Stimulated activated CD4-positive, alpha-beta T cell treated with anti-CD3 and anti-CD28 coated beads, Interleukin-15, amount 100 ng/mL, for 48 hours (primary cell): ENCODE measurements at regions not wholly inside any gene's neighbourhood (a gene's known extent, or its start where the extent isn't known, plus 50 kb on each side); places are given as distances from the start of the nearest gene placed in this dataset.
"Not testable (repeated sequence)": the region's sequence is repeated elsewhere in the genome, so short reads cannot be mapped to it uniquely, and the experiment has no call there.

ENCODE experiments used
- DNase-seq, 2 donors: peaks; one replicate each; pipeline ENCODE4 v3.0.0-alpha.2; 2020; ENCODE audit warnings: low read depth in 2 of 2

DNA sequence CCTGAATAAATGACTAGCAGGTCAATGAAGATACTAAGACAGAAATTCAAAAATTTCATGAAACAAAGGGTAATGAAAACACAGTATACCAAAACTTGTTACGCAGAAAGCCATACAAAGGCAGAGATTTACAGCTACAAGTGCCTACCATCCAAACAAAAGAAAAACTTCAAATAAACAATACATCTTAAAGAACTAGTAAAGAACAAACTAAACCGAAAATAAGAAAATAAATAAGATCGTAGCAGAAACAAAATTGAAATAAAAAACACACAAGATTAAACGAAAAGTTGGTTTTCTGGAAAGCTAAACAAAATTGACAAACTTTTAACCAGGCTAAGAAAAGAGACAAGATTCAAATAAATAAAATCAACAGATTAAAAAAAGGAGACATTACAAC, 51.5 kb downstream of the VPREB1 start:
- not testable (repeated sequence) for DNase-seq

DNA sequence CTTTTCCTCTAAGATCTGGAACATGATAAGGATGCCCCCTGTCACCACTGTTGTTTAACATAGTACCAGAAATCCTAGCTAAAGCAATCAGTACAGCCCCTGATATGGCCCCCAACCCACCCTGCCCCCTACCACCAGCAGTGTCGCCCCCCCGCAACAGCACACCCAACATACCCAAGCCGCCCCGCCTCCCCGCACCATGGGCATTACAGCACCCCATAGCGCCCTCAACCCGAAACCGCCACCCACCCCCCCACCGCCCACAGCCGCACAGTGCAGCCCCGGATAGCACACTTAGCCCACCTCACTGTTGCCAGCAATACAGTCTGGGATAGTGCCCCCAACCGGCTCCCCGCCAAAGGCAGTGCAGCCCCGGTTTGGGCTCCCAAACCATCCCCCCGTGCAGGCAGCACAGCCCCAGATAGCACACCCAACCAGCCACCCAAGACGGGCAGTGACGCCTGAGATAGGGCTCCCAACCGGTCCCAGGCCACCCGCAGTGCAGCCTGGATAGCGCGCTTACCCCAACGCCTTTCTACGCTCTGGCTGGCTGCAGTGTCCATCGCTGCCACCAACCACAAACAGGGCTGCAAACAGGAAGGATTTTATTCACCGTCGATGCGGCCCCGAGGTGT, 52.7 kb downstream of the VPREB1 start:
- not testable (repeated sequence) for DNase-seq

DNA sequence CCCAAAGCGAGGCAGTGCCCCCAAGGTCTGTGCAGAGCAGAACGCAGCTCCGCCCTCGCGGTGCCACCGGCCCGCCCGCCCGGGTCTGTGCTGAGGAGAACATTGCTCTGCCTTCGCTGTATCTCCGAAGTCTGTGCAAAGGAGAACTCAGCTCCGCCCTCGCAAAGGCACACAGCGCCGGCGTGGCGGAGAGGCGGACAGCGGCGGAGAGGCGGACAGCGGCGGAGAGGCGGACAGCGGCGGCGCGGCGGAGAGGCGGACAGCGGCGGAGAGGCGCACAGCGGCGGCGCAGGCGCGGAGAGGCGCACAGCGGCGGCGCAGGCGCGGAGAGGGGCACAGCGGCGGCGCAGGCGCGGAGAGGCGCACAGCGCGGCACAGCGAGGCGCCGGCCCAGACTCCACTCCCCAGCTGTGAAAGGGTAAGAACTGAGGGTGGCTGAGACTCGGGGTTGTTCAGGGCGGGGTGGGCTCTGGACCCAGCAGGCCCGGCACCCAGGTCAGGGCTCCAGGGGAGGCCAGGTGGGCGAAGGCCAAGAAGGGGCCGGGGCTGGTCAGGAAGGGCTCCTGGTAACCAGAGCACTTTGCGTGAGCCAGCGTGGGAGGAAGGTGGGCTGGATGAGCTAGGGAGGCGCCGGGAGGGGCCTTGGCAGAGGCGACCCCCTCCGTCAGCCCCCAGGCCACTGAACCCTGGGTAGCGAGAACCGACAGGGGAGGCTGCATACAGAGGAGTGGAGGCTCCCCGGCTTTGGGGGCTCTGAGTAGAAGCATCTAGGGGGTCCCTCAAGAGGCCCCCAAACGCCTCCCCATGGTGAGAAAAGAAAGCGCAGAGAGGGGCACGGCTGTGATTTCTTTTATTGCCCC, 53.4 kb downstream of the VPREB1 start:
- peak; percentile 36 to 48 for DNase-seq

DNA sequence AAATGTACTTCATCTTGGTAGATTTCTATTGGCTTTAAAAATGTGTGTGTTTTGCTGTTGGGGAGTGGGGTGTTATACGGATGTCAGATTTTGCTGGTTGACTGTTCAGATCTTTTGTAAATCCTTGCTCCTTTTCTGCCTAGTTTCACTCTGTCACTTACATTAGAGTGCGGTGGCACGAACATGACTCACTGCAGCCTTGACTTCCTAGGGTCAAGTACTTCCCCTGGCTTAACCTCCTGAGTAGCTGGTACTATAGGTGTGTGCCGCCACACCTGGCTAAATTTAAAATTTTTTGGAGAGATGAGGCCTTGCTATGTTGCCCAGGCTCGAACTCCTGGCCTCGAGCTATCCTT, 54.0 kb downstream of the VPREB1 start:
- peak in 1 of 2 donors; percentile 10 for DNase-seq

DNA sequence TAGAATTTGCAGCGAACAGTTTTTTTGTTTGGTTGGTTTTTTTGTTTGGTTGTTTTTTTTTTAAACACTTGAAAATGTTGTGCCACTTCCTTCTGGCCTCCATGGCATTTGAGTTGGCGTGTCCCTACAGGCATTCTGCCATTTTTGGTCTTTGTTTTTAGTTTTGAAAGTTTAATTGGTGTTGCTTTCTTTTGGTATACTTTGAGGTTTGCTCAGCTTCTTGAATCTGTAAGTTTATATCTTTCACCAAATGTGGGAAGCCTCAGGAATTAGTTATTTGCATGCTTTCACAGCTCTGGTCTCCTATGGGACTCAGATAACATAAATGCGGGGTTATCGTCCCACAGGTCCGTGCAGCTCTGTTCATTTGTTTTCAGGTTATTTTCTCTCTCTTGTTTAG, 55.9 kb downstream of the VPREB1 start:
- not testable (repeated sequence) for DNase-seq

DNA sequence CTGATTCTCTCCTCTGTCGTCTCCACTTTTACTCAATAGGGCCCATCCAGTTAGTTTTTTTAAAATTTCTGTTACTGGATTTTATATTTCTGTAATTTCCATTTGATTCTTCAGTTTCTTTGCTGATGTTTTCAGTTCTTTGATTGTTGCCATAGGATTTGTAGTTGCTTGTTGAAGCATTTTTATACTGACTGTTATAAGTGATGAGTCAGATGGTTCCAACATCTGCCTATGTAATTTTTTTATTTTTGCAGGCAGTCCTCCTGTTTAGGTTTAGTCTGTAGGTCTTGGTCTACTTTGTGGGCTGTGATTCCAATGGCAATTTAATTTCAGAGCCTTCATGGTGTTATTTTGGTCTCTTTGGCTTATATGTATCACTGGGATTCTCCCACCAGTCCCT, 56.4 kb downstream of the VPREB1 start:
- not testable (repeated sequence) for DNase-seq

DNA sequence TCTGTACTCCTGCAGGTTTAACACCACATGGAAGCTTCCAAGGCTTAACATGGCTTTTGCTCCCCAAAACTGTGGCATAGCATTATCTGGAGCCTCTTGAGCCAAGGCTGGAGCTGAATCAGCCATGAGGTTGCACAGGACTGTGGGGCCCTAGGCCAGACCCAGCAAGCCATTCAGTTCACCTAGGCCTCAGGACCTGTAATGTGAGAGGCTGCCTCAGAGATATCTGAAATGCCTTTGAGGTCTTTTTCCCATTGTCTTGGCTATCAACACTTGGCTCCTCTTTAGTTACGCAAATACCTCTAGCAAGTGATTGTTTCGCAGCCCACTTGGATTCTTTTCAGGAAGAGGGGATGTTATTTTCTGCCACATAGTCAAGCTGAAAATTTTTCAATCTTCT, 72.0 kb downstream of the VPREB1 start:
- DNase-seq: no peak

DNA sequence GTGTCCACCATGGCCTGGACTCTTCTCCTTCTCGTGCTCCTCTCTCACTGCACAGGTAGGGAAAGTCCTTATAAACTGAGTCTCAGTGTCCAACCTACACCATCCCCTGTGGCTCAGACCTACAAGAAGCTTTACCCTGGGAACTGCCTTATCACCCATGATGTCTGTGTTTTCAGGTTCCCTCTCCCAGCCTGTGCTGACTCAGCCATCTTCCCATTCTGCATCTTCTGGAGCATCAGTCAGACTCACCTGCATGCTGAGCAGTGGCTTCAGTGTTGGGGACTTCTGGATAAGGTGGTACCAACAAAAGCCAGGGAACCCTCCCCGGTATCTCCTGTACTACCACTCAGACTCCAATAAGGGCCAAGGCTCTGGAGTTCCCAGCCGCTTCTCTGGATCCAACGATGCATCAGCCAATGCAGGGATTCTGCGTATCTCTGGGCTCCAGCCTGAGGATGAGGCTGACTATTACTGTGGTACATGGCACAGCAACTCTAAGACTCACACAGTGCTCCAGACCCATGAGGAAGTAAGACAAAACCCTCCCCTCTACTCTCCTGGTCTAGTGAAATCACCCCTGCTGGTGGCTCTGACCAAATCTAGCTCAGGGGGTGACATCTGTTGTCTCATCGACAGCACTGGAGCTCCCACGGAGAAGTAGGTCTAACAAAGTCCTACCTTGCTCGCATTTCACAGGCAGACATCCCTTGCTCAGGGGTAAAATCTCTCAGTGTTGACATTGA, 74.3 kb downstream of the VPREB1 start:
- DNase-seq: no peak

DNA sequence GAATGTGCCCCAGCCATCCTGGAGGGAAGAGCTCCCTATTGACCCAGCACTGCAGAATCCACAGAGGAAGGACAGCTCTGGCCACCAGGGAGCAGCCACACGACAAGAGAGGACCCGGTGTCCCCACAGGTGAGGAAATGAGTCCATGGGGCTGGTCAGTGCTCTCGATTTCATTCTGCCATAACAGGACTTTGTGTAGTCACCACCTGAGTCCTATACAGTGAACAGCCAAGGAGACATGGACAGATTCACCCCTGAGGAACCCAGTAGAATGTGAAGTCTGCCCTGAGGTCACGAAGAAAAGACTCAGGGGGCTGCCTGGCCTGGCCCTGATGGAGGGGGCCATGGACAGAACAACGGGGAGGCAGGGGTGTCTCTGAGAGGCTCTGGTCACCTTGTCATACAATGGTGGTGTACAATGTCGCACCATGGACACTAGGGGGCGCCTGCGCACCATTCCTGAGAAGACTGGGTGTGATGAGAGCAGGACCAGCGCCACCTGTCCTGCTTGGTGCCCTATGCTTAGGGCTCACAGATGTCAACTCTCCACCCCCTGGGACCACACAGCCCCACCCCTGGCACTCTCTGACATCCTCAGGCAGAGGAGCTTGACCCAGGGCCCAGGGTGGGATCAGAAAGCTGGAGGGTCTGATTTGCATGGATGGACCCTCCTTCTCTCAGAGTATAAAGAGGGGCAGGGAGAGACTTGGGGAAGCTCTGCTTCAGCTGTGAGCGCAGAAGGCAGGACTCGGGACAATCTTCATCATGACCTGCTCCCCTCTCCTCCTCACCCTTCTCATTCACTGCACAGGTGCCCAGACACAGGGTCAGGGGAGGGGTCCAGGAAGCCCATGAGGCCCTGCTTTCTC, 77.4 kb downstream of the VPREB1 start:
- DNase-seq: peak; percentile 49 to 68

DNA sequence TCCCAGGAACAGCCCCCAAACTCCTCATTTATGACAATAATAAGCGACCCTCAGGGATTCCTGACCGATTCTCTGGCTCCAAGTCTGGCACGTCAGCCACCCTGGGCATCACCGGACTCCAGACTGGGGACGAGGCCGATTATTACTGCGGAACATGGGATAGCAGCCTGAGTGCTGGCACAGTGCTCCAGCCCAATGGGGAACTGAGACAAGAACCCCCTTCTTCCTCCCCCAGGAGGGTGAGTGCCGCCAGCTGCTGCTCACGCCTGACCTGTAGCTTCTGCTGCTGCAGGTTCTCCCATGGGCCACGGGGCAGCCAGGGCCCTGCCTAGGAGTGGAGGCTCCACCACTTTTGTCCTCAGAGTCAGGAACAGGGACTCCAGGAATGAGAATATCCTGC, 78.2 kb downstream of the VPREB1 start:
- no peak for DNase-seq

DNA sequence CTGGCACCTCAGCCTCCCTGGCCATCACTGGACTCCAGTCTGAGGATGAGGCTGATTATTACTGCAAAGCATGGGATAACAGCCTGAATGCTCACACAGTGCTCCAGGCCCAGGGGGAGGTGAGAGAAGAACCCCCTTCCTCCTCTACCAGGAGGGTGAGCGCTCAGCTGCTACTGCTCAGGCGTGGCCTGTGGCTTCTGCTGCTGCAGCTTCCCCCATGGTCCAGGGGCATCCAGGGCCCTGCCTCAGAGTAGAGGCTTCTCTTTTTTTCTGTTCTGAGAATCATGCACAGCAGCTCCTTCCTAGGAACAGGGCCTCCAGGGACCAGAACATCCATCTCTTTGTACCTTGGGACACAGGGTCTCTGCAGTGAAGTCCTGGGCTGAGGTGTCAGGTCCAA, 83.1 kb downstream of the VPREB1 start:
- no peak for DNase-seq

DNA sequence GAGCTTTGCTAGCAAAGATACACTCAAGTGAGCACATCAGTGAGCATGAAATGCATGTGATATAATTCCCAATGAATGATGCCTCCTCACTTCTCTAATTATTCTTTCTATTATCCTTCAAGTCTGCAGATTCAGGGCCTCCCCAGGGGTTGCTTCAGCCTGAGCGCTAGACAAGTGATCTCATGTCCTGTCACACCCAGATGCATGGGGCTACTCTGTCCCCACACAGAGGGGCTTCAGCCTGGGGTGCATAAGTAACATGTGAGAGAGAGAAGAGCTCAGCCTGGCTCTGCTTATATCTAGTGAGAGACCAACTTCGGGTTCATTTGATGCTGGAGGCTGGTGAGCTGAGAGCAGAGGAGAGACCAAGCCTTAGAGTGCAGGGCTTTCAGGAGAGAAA, 85.2 kb downstream of the VPREB1 start:
- DNase-seq: no peak

DNA sequence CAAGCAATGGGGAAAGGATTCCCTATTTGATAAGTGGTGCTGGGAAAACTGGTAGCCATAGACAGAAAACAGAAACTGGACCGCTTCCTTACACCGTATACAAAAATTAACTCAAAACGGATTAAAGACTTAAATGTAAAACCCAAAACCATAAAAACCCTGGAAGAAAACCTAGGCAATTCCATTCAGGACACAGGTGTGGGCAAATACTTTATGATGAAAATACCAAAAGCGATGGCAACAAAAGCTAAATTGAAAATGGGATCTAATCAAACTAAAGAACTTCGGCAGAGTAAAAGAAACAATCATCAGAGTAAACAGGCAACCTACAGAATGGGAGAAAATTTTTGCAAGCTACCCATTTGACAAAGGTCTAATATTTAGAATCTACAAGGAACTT, 91.1 kb downstream of the VPREB1 start:
- DNase-seq: not testable (repeated sequence)

DNA sequence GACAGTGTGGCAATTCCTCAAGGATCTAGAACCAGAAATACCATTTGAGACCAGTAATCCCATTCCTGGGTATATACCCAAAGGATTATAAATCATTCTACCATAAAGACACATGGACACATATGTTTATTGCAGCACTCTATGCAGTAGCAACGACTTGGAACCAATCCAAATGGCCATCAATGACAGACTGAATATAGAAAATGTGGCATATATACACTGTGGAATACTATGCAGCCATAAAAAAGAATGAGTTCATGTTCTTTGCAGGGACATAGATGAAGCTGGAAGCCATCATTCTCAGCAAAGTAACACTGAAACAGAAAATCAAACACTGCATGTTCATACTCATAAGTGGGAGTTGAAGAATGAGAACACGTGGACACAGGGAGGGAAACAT, 91.7 kb downstream of the VPREB1 start:
- DNase-seq: not testable (repeated sequence)

DNA sequence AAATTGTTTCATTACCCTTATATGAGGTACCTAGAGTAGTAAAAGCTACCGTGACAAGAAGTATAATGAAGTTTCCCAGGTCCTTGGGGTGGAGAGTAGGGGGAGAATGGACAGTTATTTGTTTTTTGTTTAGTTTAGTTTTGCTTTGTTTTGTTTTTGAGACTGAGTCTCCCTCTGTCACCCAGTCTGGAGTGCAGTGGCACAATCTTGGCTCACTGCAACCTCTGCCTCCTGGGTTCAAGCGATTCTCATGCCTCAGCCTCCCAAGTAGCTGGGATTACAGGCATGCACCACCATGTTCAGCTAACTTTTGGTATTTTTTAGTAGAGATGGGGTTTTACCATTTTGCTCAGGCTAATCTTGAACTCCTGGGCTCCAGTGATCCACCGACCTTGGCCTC, 94.2 kb downstream of the VPREB1 start:
- DNase-seq: not testable (repeated sequence)

DNA sequence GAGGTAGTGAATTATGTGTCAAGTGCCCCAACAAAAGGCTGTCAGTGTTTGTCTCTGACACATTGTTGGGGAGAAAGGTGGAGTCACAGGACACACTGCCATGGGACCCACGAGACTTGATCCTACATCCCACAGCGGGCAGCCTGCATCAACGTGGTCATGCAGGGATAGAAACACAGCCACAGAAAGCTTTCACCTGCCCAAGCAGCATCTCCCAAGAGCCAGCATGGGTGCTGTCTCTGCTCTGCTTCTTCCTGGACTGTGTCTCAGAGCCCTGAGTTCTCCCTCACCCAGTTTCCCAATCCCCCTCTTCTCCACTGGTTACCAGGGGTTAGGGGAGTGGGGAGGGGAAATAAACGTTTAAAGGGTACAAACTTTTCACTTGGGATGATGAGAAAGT, 97.2 kb downstream of the VPREB1 start:
- DNase-seq: no peak

DNA sequence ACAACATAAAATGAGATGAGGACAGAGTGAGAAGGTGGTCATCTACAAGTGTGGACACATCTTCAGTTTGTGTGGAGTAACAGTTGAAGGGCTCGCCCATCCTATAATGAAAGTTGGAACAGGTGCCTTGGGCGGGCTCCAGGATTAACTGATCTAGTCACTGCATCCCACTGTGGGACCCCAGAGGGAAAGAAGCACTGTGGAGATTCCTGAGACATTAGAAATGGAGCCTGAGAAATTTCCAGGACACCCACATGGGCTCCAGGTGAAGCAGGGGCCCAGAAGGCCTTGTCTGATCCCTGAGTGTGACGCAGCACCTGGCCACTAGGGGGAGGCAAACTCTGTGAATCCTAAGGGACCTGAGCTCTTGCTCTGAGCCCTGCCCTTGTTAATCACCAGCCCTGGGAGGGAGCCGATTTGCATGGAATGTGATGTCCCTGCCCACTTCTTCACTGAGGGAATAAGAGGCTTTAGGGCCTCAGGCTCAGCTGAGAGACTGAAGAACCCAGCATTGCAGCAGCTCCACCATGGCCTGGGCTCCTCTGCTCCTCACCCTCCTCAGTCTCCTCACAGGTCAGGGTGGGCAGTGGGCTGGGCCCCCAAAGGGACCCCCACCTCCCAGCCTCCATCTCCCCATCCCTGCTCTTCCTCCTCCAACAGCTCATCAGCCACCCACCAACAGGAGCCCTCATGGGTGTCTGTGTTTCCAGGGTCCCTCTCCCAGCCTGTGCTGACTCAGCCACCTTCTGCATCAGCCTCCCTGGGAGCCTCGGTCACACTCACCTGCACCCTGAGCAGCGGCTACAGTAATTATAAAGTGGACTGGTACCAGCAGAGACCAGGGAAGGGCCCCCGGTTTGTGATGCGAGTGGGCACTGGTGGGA, 98.4 kb downstream of the VPREB1 start:
- peak; percentile 25 to 57 for DNase-seq

DNA sequence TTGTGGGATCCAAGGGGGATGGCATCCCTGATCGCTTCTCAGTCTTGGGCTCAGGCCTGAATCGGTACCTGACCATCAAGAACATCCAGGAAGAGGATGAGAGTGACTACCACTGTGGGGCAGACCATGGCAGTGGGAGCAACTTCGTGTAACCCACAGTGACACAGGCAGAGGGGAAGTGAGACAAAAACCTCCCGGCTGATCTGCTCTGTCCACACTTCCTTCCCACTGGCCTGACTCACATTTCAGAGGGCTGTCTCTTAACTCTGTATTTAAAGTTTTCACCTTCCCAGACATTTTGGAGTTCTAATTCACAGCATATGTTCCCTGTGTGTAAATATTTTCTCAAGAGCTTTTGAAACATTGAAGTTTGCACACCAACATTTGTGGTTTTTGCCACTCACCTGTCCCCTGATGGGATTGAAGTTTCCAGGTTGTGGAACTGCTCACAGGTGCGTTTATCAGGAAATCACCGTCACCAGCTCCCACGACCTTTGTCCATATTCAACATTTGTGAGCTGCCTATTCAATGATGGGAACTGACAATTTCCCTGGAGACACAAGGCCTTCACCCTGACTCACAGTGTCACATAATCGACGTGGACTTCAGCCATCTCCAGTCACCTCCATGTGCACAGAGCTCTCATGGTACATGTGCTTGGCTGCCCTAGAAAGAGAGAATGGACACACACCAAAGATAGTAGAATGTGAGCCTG, 99.2 kb downstream of the VPREB1 start:
- DNase-seq: no peak

DNA sequence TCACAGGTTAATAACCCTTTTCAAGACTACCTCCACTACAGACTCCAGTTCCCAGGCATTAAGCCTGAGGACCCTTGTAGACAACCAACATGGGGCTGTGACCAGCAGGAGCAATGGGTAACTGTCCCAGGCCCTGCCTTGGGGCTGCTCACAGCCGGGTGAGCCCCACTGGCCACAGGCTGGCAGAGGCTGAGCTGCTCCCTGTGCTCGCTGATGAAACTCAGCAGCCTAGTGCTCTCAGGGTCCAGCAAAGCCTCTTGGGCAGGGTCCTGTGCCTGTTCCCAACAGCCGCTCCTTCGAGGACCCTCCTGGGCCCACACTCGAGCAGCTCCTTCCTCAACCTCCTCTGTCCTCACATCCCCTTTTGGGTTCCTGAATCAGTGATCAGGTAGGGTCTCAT, 99.8 kb downstream of the VPREB1 start:
- no peak for DNase-seq

DNA sequence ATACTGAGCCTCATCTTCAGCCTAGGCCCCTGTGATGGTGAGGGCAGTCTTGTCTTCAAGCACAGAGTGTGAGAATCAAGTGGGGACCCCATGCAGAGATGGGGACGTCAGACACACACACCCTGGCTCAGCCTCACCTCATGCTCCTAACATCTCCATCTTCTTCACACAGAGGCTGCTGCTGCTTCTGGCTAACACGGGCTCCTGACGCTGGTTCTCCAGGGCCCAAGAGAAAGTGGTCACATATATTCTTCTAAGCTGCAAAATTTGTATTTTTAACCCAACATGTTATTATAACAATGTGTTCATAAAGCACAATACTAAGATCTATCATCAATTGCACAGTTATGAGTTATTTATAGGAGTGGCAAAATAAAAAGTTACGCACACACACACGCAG, 101.2 kb downstream of the VPREB1 start:
- no peak for DNase-seq
